SU-DHL-6 (cell line): ENCODE measurements at regions not wholly inside any gene's neighbourhood (a gene's known extent, or its start where the extent isn't known, plus 50 kb on each side); places are given as distances from the start of the nearest gene placed in this dataset.

Experiments used
- H2AFZ ChIP-seq: fragments of 200-600 bp; sonication (generic); 2 replicates; pipeline ENCODE4 v1.6.1; 2014; ENCODE audit warnings: low read depth, mild to moderate bottlenecking, moderate library complexity, mixed read lengths, antibody characterized with exemption, low read length; ENCODE audit not compliant: severe bottlenecking
- H3F3A ChIP-seq: fragments of 200-600 bp; shearing (Covaris generic); 2 replicates; pipeline ENCODE4 v1.6.0; 2016; ENCODE audit warnings: antibody characterized with exemption, mild to moderate bottlenecking; ENCODE audit not compliant: insufficient read depth
- H3K27ac ChIP-seq: fragments of 200-600 bp; sonication (generic); 2 replicates; pipeline ENCODE4 v1.5.1; 2016; ENCODE audit warnings: low read depth, mild to moderate bottlenecking, low read length, moderate library complexity, mixed read lengths
- H3K27me3 ChIP-seq: fragments of 200-600 bp; sonication (generic), shearing (Covaris generic); 2 replicates; pipeline ENCODE4 v1.6.0; 2014; ENCODE audit warnings: mild to moderate bottlenecking, low read length
- H3K36me3 ChIP-seq: fragments of 200-600 bp; sonication (generic); 2 replicates; pipeline ENCODE4 v1.6.1; 2014; ENCODE audit warnings: mild to moderate bottlenecking, low read length, mixed read lengths
- H3K4me2 ChIP-seq: fragments of 300-600, 200-600 bp; shearing (Covaris generic), sonication (generic); 2 replicates; pipeline ENCODE4 v1.6.0; 2014; ENCODE audit warnings: low read length, low read depth, mild to moderate bottlenecking; ENCODE audit not compliant: poor library complexity, severe bottlenecking
- H3K4me3 ChIP-seq: fragments of 200-600 bp; sonication (generic); 2 replicates; pipeline ENCODE4 v1.5.1; 2014; ENCODE audit warnings: antibody characterized with exemption, low read length, mild to moderate bottlenecking, mixed read lengths; ENCODE audit not compliant: insufficient read depth, poor library complexity, severe bottlenecking
- H3K79me2 ChIP-seq: fragments of 200-600 bp; sonication (generic); 2 replicates; pipeline ENCODE4 v1.6.1; 2014; ENCODE audit warnings: mild to moderate bottlenecking, low read length, moderate library complexity; ENCODE audit not compliant: insufficient read depth
- H3K9ac ChIP-seq: fragments of 200-600 bp; sonication (generic); 2 replicates; pipeline ENCODE4 v1.7.0; 2014; ENCODE audit warnings: mild to moderate bottlenecking, low read length
- H3K9me2 ChIP-seq: fragments of 200-600 bp; sonication (generic); replicated peaks from 2 replicates; pipeline ENCODE4 v1.6.1; 2014; ENCODE audit warnings: low read length; ENCODE audit not compliant: insufficient read depth
- H3K9me3 ChIP-seq: fragments of 200-600 bp; sonication (generic); 2 replicates; pipeline ENCODE4 v1.6.1; 2014; ENCODE audit warnings: low read length, mixed read lengths; ENCODE audit not compliant: insufficient read depth
- H4K20me1 ChIP-seq: fragments of 200-600 bp; sonication (generic); 2 replicates; pipeline ENCODE4 v1.6.1; 2014; ENCODE audit warnings: low read depth, mild to moderate bottlenecking, antibody characterized with exemption, low read length, moderate library complexity, mixed read lengths
- EZH2phosphoT487 ChIP-seq: fragments of 200-600 bp; sonication (generic), shearing (Covaris generic); conservative IDR thresholded peaks from 2 replicates; pipeline ENCODE4 v1.6.1; 2018; ENCODE audit warnings: mild to moderate bottlenecking, antibody characterized with exemption, low read length, moderate library complexity, mixed read lengths
- TF ChIP-seq, protein P1 (sequence below): fragments of 200-600 bp; sonication (generic); IDR thresholded peaks from one replicate; pipeline ENCODE4 v1.5.1; 2017; ENCODE audit warnings: antibody characterized with exemption, mild to moderate bottlenecking, low read length, moderate library complexity; ENCODE audit not compliant: insufficient read depth, poor library complexity, severe bottlenecking

DNA sequence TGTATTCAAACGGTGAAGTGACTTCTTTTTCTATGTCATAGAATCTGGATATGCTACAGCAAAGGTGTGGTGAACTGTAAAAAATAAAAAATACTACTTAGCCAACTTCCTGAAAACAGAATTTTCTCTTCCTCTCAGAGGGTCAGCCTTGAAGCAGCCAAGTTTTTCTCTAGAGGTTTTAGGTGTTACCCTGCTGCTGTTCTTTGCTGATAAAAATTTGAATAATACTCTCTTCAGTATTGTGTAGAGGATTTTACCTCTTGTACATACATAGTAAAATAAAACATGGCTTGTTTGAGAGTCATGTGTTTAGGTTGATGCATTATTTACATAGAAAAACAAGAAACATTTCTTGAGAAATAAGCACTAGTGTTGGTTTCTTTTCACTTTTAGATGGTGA is 458.4 kb downstream of the TBC1D32 start:
- H3K27ac ChIP-seq, result no peak overlapping the region
- H3F3A ChIP-seq, result no peaks in the 10 kb centered on the region
- no peaks in the 10 kb centered on the region for H3K36me3 ChIP-seq
- H3K9me2 ChIP-seq, result no peaks in the 10 kb centered on the region
- H2AFZ ChIP-seq, result no peak overlapping the region
- no peak overlapping the region for H3K4me2 ChIP-seq
- no peaks in the 10 kb centered on the region for H3K9me3 ChIP-seq
- no peak overlapping the region for H3K4me3 ChIP-seq
- H3K9ac ChIP-seq, result no peak overlapping the region
- no peaks in the 10 kb centered on the region for H3K27me3 ChIP-seq
- TF ChIP-seq, protein P1, sequence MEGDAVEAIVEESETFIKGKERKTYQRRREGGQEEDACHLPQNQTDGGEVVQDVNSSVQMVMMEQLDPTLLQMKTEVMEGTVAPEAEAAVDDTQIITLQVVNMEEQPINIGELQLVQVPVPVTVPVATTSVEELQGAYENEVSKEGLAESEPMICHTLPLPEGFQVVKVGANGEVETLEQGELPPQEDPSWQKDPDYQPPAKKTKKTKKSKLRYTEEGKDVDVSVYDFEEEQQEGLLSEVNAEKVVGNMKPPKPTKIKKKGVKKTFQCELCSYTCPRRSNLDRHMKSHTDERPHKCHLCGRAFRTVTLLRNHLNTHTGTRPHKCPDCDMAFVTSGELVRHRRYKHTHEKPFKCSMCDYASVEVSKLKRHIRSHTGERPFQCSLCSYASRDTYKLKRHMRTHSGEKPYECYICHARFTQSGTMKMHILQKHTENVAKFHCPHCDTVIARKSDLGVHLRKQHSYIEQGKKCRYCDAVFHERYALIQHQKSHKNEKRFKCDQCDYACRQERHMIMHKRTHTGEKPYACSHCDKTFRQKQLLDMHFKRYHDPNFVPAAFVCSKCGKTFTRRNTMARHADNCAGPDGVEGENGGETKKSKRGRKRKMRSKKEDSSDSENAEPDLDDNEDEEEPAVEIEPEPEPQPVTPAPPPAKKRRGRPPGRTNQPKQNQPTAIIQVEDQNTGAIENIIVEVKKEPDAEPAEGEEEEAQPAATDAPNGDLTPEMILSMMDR, result no peak
- no peak for TF ChIP-seq EZH2phosphoT487
- H3K79me2 ChIP-seq, result no peaks in the 10 kb centered on the region
- H4K20me1 ChIP-seq, result no peaks in the 10 kb centered on the region

GRCh38 chr6:120874422-120874821 is 459.9 kb downstream of the TBC1D32 start:
- H3K4me2 ChIP-seq, result no peak overlapping the region
- H3K9me3 ChIP-seq, result no peaks in the 10 kb centered on the region
- no peak overlapping the region for H2AFZ ChIP-seq
- no peaks in the 10 kb centered on the region for H3K79me2 ChIP-seq
- H3K9ac ChIP-seq, result no peak overlapping the region
- no peaks in the 10 kb centered on the region for H3K27me3 ChIP-seq
- H3K27ac ChIP-seq, result no peak overlapping the region
- no peaks in the 10 kb centered on the region for H3F3A ChIP-seq
- H4K20me1 ChIP-seq, result no peaks in the 10 kb centered on the region
- no peaks in the 10 kb centered on the region for H3K9me2 ChIP-seq
- no peaks in the 10 kb centered on the region for H3K36me3 ChIP-seq
- TF ChIP-seq, protein P1, result no peak
- TF ChIP-seq EZH2phosphoT487, result no peak
- H3K4me3 ChIP-seq, result no peak overlapping the region

GRCh38 chr6:120873125-120873865 is 461.0 kb downstream of the TBC1D32 start:
- H3K9me2 ChIP-seq, result no peaks in the 10 kb centered on the region
- H4K20me1 ChIP-seq, result no peaks in the 10 kb centered on the region
- no peaks in the 10 kb centered on the region for H3K79me2 ChIP-seq
- no peaks in the 10 kb centered on the region for H3F3A ChIP-seq
- no peak overlapping the region for H3K4me3 ChIP-seq
- no peaks in the 10 kb centered on the region for H3K9me3 ChIP-seq
- no peak overlapping the region for H2AFZ ChIP-seq
- no peak overlapping the region for H3K4me2 ChIP-seq
- H3K36me3 ChIP-seq, result no peaks in the 10 kb centered on the region
- no peak overlapping the region for H3K9ac ChIP-seq
- no peak overlapping the region for H3K27ac ChIP-seq
- no peaks in the 10 kb centered on the region for H3K27me3 ChIP-seq
- TF ChIP-seq EZH2phosphoT487, result no peak
- TF ChIP-seq, protein P1, result no peak
